GM12864 (cell line): ENCODE measurements at regions not wholly inside any gene's neighbourhood (a gene's known extent, or its start where the extent isn't known, plus 50 kb on each side); places are given as distances from the start of the nearest gene placed in this dataset.

Experiments used
- DNase-seq: peaks from one replicate; pipeline ENCODE4 v3.0.0-alpha.2; 2011; ENCODE audit warnings: low read depth
- H3K4me3 ChIP-seq: 2 replicates; pipeline ENCODE4 v1.5.1; 2011; ENCODE audit warnings: mild to moderate bottlenecking, low read depth, low read length, control low read depth
- TF ChIP-seq, protein P1 (sequence below): IDR thresholded peaks from 2 replicates; pipeline ENCODE4 v1.5.1; 2011; ENCODE audit warnings: low read depth, mild to moderate bottlenecking, moderate library complexity, low read length, control low read depth, inconsistent platforms; ENCODE audit errors: missing control alignments

DNA sequence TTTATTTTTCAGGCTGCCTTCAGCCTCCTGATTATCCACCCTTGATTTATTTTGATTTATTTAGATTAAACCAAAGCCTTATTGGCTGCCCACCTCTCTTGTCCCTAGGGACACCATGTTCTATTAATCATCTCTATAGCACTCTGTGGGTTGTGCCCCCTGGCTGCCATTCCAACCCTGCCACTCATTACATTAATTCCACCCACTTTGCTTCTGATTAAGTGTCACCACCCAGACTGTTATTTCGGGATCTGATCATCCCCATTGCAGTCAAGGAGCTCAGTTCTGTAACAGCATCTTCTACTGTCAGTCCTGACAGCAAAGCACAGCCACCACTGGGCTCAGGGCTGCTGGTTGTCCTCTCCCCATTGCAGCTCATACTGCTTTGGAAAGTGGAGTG, 175.1 kb upstream of the DDX18 start:
- H3K4me3 ChIP-seq = no peak overlapping the region
- DNase-seq = no peak
- TF ChIP-seq, protein P1, sequence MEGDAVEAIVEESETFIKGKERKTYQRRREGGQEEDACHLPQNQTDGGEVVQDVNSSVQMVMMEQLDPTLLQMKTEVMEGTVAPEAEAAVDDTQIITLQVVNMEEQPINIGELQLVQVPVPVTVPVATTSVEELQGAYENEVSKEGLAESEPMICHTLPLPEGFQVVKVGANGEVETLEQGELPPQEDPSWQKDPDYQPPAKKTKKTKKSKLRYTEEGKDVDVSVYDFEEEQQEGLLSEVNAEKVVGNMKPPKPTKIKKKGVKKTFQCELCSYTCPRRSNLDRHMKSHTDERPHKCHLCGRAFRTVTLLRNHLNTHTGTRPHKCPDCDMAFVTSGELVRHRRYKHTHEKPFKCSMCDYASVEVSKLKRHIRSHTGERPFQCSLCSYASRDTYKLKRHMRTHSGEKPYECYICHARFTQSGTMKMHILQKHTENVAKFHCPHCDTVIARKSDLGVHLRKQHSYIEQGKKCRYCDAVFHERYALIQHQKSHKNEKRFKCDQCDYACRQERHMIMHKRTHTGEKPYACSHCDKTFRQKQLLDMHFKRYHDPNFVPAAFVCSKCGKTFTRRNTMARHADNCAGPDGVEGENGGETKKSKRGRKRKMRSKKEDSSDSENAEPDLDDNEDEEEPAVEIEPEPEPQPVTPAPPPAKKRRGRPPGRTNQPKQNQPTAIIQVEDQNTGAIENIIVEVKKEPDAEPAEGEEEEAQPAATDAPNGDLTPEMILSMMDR = no peak

DNA sequence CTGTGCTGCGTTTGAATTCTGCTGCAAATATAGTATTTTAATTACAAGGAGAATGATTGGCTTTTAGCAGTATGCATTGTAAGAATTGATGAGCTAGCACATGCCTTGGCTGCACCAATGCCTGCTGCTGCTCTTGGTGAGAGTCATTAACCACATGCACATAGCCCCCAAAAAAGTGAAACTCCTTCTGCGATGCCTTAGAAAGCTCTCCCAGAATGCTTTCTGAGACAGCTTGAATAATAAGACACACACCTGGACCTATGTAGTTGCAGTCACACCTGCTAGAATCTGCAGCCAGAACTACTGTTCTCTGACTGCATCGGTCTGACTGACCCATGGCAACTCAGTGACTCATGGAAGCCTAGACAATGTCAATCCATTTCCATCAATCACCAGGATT, 170.1 kb upstream of the DDX18 start:
- DNase-seq = no peak
- no peak overlapping the region for H3K4me3 ChIP-seq
- TF ChIP-seq, protein P1 = no peak

DNA sequence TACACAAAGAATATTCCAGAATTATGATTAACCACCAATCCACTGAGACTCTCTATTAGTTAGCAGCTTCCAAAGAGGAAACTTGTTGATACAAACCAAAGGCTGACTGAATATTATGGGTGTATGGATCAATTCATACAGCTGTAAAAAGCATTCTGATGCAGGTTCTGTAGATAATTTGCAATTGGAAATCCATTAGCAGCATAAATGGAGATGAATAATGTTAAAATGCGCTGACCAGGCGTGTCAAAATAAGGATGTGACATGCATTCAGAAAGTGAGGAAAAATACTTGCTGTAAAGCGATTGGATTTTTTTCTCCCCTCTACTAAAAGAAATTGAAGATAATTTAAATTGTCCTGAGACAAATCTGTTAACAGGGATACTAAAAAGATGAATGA, 169.0 kb upstream of the DDX18 start:
- TF ChIP-seq, protein P1 = no peak
- no peak overlapping the region for H3K4me3 ChIP-seq
- no peak for DNase-seq

DNA sequence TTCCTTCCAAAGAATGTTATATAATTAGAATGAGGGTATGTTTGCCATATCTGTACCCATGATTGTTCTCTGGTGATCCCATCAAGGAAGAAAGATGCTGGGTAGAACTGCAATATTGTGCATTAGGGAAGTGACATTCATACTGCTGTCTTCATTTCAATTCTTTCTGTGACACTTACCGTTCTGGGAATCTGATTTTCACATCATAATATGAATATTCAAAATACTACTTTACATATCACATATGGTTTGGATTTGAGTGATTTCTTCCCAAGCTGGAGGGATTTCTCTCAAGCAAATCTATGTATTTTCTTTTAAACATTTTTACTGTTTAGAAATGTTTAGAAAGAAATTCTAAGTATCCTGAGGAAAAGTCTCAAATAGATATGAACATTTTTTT, 168.4 kb upstream of the DDX18 start:
- DNase-seq = no peak
- TF ChIP-seq, protein P1 = no peak
- H3K4me3 ChIP-seq = no peak overlapping the region

DNA sequence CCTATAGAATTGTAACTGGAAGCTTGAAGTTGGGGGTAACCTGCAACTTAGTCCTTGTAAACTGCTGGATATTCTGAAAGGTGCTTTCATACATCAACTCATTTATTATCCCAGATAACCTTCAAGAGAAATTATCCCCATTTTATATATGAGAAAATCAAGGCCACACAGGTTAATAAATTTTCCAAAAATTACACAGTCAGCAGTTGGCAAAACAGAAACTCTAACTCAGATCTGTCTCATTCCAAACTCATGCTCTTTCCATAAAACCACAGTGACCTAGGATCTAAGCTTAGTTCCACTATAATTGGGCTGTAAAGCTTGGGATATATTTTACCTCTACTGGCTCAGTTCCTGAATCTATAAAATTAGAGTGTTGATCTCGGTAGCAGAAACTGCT, 167.6 kb upstream of the DDX18 start:
- no peak overlapping the region for H3K4me3 ChIP-seq
- no peak for DNase-seq
- TF ChIP-seq, protein P1 = no peak

DNA sequence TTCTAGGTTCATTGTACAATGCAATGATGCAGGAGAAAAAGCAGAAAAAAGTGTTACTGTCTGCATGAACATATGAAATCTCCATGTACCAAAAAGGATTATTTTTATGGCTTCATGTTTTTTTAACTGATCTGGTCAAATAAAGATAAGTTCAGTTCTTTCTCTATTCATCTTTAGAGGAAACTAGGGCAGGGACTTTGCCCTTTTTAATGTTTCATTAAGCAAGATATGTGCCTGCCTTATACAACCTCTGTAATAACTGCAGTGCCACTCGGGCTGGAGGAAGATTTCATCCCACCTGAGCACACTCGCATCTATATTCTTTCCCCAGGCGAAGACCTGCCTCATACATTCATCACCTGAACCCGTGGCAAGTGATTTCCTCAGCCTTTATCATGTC, 157.9 kb upstream of the DDX18 start:
- TF ChIP-seq, protein P1 = no peak
- H3K4me3 ChIP-seq = no peak overlapping the region
- no peak for DNase-seq

DNA sequence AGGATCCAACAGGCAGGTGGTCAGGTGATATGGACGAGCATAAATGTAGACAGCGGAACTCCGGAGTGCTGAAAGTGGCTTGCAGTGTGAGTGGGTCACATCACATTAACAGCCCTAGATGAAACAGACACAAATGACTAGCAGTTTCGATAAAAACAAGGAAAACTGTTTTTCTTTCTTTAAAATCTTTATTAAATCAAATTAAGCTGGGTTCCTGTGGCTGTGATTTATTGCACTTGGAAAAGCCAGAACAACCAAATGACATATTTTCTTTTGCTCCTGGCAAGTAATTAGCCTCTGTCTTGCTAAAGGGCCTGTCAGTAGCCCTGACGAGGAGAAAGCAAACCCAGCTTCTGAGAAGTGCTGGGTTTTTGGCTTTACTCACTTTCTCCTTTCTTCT, 152.9 kb upstream of the DDX18 start:
- TF ChIP-seq, protein P1 = no peak
- DNase-seq = no peak
- H3K4me3 ChIP-seq = no peak overlapping the region
